HG03108 (cell line): ENCODE measurements at regions not wholly inside any gene's neighbourhood (a gene's known extent, or its start where the extent isn't known, plus 50 kb on each side); places are given as distances from the start of the nearest gene placed in this dataset.

Experiments
- ATAC-seq: cut with Tn5 transposase; IDR thresholded peaks from one replicate; pipeline ENCODE4 v1.9.1; 2021; ENCODE audit warnings: moderate library complexity; ENCODE audit not compliant: unreplicated experiment

DNA sequence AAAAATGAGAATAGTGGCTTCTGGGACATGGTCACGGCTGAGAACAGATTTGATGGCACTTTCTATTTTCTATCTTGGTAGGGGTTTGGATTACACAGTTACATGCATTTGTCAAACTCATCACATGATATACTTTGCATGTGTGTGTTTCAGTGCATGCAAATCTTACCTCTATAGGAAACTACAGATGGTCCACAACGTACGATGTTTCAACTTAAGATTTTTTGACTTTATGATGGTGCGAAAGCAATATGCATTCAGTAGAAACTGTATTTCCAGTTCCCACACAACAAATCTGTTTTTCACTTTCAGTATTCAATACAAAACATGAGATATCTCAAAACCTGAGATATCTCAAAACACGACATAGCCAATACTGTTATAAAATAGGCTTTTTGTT is 231.8 kb upstream of the SPTLC3 start:
- no peak for ATAC-seq

DNA sequence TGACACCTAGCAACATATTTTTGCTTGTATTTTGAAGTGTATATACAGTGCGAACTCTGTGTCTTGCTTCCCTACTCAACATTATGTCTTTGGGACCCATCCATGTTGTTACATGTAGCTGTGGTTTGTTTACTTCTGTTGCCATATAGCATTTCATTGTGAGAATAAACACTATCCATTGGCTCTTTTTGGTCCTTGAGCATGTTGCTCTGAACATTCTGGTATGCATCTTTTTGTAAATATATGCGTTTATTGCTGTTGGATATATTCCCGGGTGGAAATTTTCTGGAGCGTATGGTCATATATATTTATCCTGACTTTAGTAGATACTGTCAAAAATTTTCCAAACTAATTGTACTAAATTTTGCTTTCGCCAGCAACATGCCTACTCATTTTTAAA is 222.5 kb upstream of the SPTLC3 start:
- no peak for ATAC-seq

DNA sequence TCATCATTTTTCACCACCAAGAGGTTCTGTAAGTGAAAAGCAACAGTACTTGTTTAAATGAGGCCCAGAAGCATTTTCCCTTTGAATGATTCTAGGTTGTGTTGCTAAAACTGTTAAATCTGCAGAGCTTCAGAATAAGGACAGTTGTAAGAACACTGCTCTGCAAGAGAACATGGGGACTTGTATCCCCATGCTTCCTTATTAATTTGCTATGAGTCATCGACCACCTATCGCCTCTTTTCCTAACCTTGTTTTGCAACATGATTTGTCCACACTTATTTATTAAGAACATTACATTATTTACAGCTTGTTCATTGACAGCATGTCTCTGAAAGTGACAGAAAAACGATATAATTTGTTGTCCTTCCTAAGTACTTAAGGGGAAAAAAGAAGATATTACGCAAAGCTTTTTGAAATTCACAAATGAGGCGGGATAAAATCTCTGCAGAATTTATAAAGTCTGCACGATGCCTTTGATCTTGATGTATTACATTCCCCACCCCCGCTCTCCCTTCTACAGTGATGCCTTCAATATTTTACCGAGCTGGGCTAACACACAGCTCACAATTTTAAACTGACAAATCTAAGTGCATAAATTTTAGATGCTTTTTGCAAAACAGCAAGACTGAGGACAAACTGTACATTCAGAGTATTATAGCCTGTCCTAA is 220.0 kb upstream of the SPTLC3 start:
- ATAC-seq, result no peak

GRCh38 chr20:12790859-12791258 is 217.9 kb upstream of the SPTLC3 start:
- no peak for ATAC-seq

GRCh38 chr20:12798286-12798685 is 210.5 kb upstream of the SPTLC3 start:
- ATAC-seq, result no peak

- no peak for ATAC-seq
Observed at GRCh38 chr20:12808006-12808567, 200.7 kb upstream of the SPTLC3 start.

GRCh38 chr20:12815231-12815768 is 193.5 kb upstream of the SPTLC3 start:
- no peak for ATAC-seq

GRCh38 chr20:12815778-12816408 is 192.9 kb upstream of the SPTLC3 start:
- no peak for ATAC-seq

DNA sequence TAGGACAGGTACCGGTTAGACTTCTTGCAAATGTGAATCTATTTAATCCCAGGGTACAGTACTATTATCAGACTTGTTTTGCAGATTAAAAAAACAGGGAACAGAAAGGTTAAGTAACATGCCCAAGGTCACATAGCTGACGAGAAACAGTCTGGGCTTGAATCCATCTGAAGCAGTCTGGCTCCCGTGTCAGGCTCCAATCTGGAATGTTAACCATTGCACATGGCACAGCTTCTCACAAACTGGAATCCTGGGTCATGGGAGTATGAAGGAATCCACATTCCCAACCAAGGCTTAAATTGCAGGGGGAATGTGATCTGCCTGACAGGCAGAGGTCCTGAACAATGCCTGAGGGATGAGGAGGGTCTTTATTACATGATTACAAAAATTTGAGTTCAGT is 187.5 kb upstream of the SPTLC3 start:
- no peak for ATAC-seq

GRCh38 chr20:12823734-12824133 is 185.0 kb upstream of the SPTLC3 start:
- ATAC-seq, result no peak

DNA sequence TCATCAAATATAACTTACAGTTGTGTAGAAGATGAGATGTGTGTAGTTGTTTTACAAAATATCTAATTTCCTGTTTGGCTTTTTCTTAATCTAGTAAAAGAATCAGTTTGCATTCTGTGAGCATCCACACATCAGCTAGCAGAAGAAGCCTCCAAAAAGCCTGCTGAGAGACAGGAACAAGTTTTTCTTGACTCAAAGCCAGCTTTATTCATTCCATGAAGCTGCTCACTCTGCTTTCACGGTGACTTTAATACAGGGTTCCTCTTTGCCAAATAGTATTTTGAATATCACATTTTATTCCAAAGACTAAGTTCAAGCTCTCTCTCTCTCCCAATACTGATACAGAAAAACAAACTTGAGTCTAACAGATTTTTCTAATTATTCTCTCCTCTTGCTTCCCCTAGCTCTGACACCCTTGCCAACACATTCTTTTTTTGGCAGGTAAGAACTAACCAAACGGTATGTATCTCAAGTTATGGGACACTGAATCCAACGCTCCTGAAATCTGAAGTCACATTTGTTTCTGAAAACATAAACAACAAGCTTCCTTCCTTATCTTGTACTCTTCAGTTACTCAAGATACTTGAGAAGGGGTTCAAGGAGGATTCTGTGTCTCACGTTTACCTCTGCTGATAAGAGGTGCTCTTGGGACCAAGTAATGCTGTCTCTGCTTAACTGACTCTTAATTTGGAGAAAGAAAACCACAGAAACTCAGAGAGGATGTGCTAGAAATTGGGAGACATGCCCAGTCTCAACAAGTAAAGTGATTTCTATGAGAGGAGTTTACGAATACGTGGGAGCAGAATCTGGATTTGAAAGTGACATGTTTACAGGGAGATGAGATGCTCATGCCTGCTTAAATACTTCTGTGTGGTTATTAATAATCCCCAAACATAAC is 184.2 kb upstream of the SPTLC3 start:
- ATAC-seq, result no peak

DNA sequence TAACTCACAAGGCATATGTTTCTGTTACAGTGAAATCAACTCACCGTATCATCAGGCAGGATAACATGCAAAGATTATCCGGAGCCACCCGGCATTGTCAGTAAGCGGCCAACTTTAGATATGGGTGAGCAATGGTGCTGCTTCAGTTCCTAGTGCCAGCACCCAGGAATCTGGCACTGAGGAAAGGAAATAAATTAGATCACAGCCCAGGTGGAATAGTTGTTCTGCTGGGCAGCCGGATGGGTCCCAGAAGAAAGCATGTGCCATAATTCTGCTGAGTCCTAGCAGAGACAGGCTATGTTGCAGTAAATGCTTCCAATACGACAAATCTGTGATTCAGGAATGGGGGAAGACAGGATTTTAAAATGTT is 183.6 kb upstream of the SPTLC3 start:
- ATAC-seq, result no peak

DNA sequence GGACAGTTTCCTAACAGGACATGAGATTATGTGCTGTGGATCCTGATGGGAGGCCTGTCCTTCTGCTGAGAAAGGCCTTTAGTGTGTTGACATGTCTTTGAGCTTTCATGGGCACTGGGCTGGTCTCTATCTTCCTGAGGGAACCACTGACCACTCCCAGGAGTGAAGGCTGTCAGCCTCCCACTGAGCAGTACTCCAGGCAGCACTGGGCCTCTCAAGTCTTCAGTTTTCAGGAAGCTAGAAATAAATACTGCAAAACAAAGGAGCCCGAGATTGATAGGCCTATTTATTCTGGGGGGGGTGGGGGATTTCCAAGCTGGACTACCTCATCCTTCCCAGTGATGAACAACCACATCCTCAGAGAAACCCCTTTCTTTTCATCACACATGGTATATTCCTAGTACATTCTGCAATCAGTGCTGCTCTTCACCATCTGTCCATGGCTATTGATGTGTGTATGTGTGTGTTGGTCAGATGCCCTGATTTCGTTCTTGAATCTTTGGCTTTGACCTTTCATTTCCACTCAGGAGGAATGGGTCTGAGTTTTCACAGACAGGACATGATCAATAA is 180.9 kb upstream of the SPTLC3 start:
- no peak for ATAC-seq

DNA sequence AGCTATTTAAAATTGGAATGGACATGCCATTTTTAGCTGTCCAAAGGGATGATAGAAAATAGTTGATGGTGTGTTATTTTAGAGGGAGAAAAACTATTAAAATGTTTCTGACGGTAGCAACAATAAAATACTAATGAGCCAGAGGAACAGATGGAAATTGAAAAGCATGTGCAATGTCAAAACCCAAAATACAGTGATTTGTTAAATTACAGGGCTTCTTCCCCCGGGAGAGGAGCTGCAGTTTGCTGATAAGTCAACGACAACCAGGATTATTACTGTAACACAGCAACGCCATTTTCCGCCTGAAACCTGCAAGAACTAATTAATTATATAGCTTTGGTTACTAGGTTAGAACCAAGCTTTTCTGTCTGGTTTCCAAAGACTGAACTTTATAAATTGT is 179.6 kb upstream of the SPTLC3 start:
- no peak for ATAC-seq

DNA sequence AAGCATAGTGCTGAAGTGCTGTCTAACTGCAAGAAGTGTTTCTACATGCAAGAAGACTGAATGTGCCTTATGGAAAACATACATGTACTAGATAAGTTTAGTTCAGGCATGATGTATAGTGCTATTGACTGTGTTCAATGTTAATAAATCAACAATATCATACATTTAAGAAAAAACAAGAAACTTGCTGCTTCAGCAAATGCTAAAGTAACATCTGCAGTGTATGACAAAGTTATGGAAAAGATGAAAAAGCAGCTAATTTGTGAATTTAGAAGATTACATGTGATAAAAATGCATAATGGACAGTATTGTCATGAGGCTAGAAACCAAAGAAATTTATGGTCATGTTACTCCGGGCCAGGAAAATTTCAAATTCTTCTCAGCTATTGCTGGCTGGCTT is 174.9 kb upstream of the SPTLC3 start:
- ATAC-seq, result no peak

DNA sequence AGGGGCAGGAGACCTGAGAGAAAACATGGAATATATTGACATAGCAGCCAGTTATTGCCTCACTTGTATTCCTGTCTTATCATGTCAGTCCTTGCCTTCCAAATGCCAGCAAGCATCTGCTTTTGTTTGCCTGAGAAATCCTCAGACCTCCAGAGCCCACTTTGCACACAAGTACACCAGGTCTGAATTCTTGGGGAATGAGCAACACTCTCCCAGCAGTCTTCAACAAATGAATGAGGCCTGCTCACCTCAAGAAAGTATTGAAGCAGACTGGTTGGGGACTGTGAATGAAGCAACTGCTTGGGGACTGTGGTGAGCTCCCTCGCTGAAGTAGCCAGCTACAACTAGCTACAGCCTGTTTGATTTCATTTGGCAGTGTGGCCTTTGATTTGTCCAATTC is 172.8 kb upstream of the SPTLC3 start:
- ATAC-seq, result no peak

DNA sequence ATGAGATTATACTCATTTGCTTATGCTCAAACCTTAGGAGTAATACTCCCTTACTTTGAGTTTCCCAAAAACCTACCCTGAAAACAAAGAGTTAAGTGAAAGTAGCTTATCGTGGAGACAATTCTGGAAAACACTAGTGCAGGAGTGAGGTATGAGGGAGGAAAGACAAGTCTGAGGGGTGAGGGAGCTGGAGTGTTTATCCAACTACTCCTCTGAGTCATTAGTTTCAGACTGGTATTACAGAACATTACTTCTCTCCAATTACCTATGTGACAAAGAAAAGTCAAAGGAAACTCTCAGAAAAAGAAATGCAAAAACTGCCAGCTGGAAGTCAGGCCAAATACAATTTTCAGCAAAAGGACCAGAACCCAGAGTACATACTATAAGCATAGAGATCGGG is 171.1 kb upstream of the SPTLC3 start:
- ATAC-seq, result no peak

GRCh38 chr20:12838261-12838866 is 170.4 kb upstream of the SPTLC3 start:
- ATAC-seq, result no peak

GRCh38 chr20:12847872-12848271 is 160.9 kb upstream of the SPTLC3 start:
- ATAC-seq, result no peak

DNA sequence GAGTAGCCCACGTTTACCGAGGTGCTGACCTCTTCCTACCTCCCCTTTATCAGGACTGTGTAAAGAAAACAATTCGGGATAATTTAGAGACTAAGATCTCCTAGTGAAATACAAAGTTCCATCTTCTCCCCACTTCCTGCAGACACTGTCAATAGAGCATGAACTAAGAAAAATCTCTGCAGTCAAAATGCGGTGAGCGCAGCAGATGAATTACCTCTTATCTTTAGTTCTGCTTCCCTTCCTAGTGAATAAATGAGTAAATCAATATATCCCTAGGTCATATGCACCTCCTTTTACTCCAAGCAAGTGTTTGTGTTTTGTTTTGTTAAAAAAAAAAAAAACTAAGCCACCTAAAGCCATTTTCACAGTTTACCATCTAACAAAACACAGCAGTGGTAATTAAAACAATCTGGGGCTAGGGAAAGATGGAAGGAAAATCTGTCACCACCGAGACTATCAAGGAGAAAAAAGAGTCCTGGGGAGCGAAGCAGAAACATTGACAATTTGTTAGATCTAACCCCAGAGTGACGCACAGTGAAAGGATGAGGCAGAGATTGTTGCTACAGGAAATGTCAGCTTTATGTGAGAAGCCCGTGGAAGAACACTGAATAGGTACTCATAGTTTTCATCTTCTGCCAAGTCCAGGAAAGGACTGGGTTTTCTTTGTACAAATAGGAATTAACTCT is 159.4 kb upstream of the SPTLC3 start:
- no peak for ATAC-seq
